GM12878 (cell line): ENCODE measurements at regions not wholly inside any gene's neighbourhood (a gene's known extent, or its start where the extent isn't known, plus 50 kb on each side); places are given as distances from the start of the nearest gene placed in this dataset.

Experiments used
- ATAC-seq: fragments of 200-7000 bp; cut with Tn5 transposase; 3 replicates; pipeline ENCODE4 v1.9.1; 2020; ENCODE audit warnings: mild to moderate bottlenecking, moderate library complexity
- BruUV-seq: library from RNA; stranded (reverse); fragments of 400-500 nt; replicated peaks from 2 replicates; lab custom pipeline; 2021; lab: Mats Ljungman, UMichigan
- CTCF ChIA-PET: fragments of 300-600 bp; sonication (Branson Sonifier 250); formaldehyde crosslinking; extraction: SDS; loops from one replicate; lab custom pipeline; 2021; ENCODE audit warnings: inconsistent platforms; lab: Yijun Ruan, JAX
- POLR2A ChIA-PET: fragments of 350-600 bp; formaldehyde crosslinking; extraction: SDS; loops from one replicate; lab custom pipeline; 2021; ENCODE audit warnings: inconsistent platforms; lab: Charles Lee
- RAD21 ChIA-PET: fragments of 300-600 bp; sonication (Branson Sonifier 250); formaldehyde crosslinking; loops from one replicate; lab custom pipeline; 2023; ENCODE audit warnings: antibody characterized with exemption; ENCODE audit not compliant: unreplicated experiment; lab: Charles Lee
- SMC1A ChIA-PET: fragments of 300-600 bp; sonication (Branson Sonifier 250); formaldehyde crosslinking; loops from one replicate; lab custom pipeline; 2023; ENCODE audit not compliant: unreplicated experiment, uncharacterized antibody; lab: Charles Lee
- DNase-seq: peaks from one replicate; pipeline ENCODE4 v3.0.0-alpha.2; 2011; ENCODE audit warnings: low read depth, low spot score
- FAIRE-seq: peaks from 3 replicates; lab custom pipeline; 2011; peaks lifted over from hg19 to GRCh38; lab: Jason Lieb, UNC
- H2AFZ ChIP-seq: 2 replicates; pipeline ENCODE4 v1.6.0; 2011; ENCODE audit warnings: low read depth, low read length, control low read depth; ENCODE audit not compliant: control insufficient read depth
- H3K27ac ChIP-seq: 2 replicates; pipeline ENCODE4 v1.5.1; 2011; ENCODE audit warnings: control low read depth; ENCODE audit not compliant: control insufficient read depth, insufficient read depth
- H3K27me3 ChIP-seq, 2 experiments: replicated peaks in 1 of 2; 2 replicates each; pipeline versions ENCODE4 v1.6.0 to v1.6.1; 2011; ENCODE audit warnings: low read length in 1 of 2; ENCODE audit not compliant: control insufficient read depth in 2 of 2, insufficient read depth in 2 of 2
- H3K36me3 ChIP-seq, 2 experiments: 2 replicates each; pipeline ENCODE4 v1.5.1; 2011; ENCODE audit warnings: low read length in 1 of 2; ENCODE audit not compliant: control insufficient read depth in 2 of 2, insufficient read depth in 2 of 2
- H3K4me1 ChIP-seq: 2 replicates; pipeline ENCODE4 v1.6.1; 2011; ENCODE audit warnings: mild to moderate bottlenecking, low read length, moderate library complexity, mixed read lengths; ENCODE audit not compliant: control insufficient read depth, insufficient read depth
- H3K4me2 ChIP-seq: 2 replicates; pipeline ENCODE4 v1.6.0; 2011; ENCODE audit warnings: control low read depth; ENCODE audit not compliant: control insufficient read depth, insufficient read depth
- H3K4me3 ChIP-seq: fragments of 200-600 bp; sonication (generic); 2 replicates; pipeline ENCODE4 v1.5.1; 2016
- H3K79me2 ChIP-seq: 2 replicates; pipeline ENCODE4 v1.6.0; 2011; ENCODE audit warnings: low read length; ENCODE audit not compliant: control insufficient read depth, insufficient read depth
- H3K9ac ChIP-seq: 2 replicates; pipeline ENCODE4 v1.8.0; 2011; ENCODE audit warnings: low read length, control low read depth, mixed read lengths; ENCODE audit not compliant: control insufficient read depth, insufficient read depth
- H3K9me3 ChIP-seq: replicated peaks from 3 replicates; pipeline ENCODE4 v1.5.1; 2011; ENCODE audit warnings: mild to moderate bottlenecking, low read length; ENCODE audit not compliant: control insufficient read depth, insufficient read depth
- H4K20me1 ChIP-seq: 2 replicates; pipeline ENCODE4 v1.6.0; 2011; ENCODE audit not compliant: control insufficient read depth, insufficient read depth
- ASH2L ChIP-seq: fragments of 300-600, 200-600 bp; sonication (generic); IDR thresholded peaks from 2 replicates; pipeline ENCODE4 v1.6.1; 2017; ENCODE audit warnings: low read depth, mild to moderate bottlenecking, borderline replicate concordance
- ATF2 ChIP-seq: IDR thresholded peaks from 2 replicates; pipeline ENCODE4 v1.6.1; 2012; ENCODE audit warnings: low read length, inconsistent platforms
- BMI1 ChIP-seq: fragments of 450-650 bp; IDR thresholded peaks from 2 replicates; pipeline ENCODE4 v1.6.1; 2016; ENCODE audit warnings: mild to moderate bottlenecking, moderate library complexity, borderline replicate concordance
- FOXK2 ChIP-seq: fragments of 450-650 bp; IDR thresholded peaks from 2 replicates; pipeline ENCODE4 v1.6.1; 2017; ENCODE audit warnings: mild to moderate bottlenecking, moderate library complexity
- FOXM1 ChIP-seq: IDR thresholded peaks from 2 replicates; pipeline ENCODE4 v1.6.1; 2012; ENCODE audit warnings: low read depth, mild to moderate bottlenecking, inconsistent platforms, low read length, moderate library complexity
- JUND ChIP-seq: IDR thresholded peaks from 2 replicates; pipeline ENCODE4 v1.6.1; 2012; ENCODE audit warnings: low read depth, mild to moderate bottlenecking, low read length, improper control_type of control experiment, moderate library complexity
- KLF5 ChIP-seq: fragments of 450-650 bp; IDR thresholded peaks from 2 replicates; pipeline ENCODE4 v1.6.1; 2014; ENCODE audit warnings: mild to moderate bottlenecking; ENCODE audit not compliant: partially characterized antibody
- MLLT1 ChIP-seq: fragments of 450-650 bp; IDR thresholded peaks from 2 replicates; pipeline ENCODE4 v1.6.1; 2016; ENCODE audit warnings: mild to moderate bottlenecking
- MTA2 ChIP-seq: fragments of 450-650 bp; IDR thresholded peaks from 2 replicates; pipeline ENCODE4 v1.6.1; 2016; ENCODE audit warnings: low read depth, mild to moderate bottlenecking, moderate library complexity
- MYC ChIP-seq: IDR thresholded peaks from 2 replicates; pipeline ENCODE4 v1.6.1; 2011; ENCODE audit warnings: mild to moderate bottlenecking, low read length, moderate library complexity, inconsistent platforms; ENCODE audit not compliant: insufficient read depth, insufficient replicate concordance, insufficient read length, severe bottlenecking
- NFIC ChIP-seq: IDR thresholded peaks from 2 replicates; pipeline ENCODE4 v1.6.1; 2012; ENCODE audit warnings: low read depth, mild to moderate bottlenecking, inconsistent platforms, low read length, moderate library complexity
- NFXL1 ChIP-seq: fragments of 450-650 bp; IDR thresholded peaks from 2 replicates; pipeline ENCODE4 v1.6.1; 2017; ENCODE audit warnings: antibody characterized with exemption, mild to moderate bottlenecking, borderline replicate concordance
- RFX5 ChIP-seq: IDR thresholded peaks from 2 replicates; pipeline ENCODE4 v1.6.1; 2011; ENCODE audit warnings: low read depth, low read length, improper control_type of control experiment
- SMAD5 ChIP-seq: IDR thresholded peaks from 2 replicates; pipeline ENCODE4 v1.6.1; 2016; ENCODE audit warnings: antibody characterized with exemption, low read depth
- SPI1 ChIP-seq: IDR thresholded peaks from 2 replicates; pipeline ENCODE4 v1.6.1; 2011; ENCODE audit warnings: low read depth, mild to moderate bottlenecking, low read length, moderate library complexity, borderline replicate concordance; ENCODE audit not compliant: insufficient read depth
- SRF ChIP-seq, 2 experiments: IDR thresholded peaks; 2 replicates each; pipeline ENCODE4 v1.6.1; 2011; ENCODE audit warnings: low read depth in 2 of 2, low read length in 2 of 2, mild to moderate bottlenecking in 1 of 2, moderate library complexity in 1 of 2
- TAF1 ChIP-seq: IDR thresholded peaks from 2 replicates; pipeline ENCODE4 v1.6.1; 2011; ENCODE audit warnings: mild to moderate bottlenecking, low read depth, low read length, borderline replicate concordance
- TARDBP ChIP-seq: IDR thresholded peaks from 2 replicates; pipeline ENCODE4 v1.6.1; 2016; ENCODE audit warnings: borderline replicate concordance
- TCF12 ChIP-seq: IDR thresholded peaks from 2 replicates; pipeline ENCODE4 v1.6.1; 2011; ENCODE audit warnings: low read depth, mild to moderate bottlenecking, low read length
- WGBS: methylation state at CpG from one replicate; pipeline ENCODE4 v1.1.6; 2016; ENCODE audit warnings: low lambda C conversion rate; ENCODE audit not compliant: insufficient replicate concordance, insufficient coverage; ENCODE audit errors: missing lambda C conversion rate; 5-methylcytosine and 5-hydroxymethylcytosine counted together
- in situ Hi-C: fragments of 300-500 bp; cut with MboI; formaldehyde crosslinking; loops from 9 replicates; pipeline ENCODE4 v1.14.3; 2018; ENCODE audit warnings: mixed read lengths
- intact Hi-C: fragments of 100-400 bp; cut with micrococcal nuclease; formaldehyde crosslinking; loops from one replicate; pipeline ENCODE4 v1.14.2; 2022; ENCODE audit not compliant: unreplicated experiment

GRCh38 chr2:16075045-16076012 lies 135.0 kb downstream of the MYCN start:
- Histone ChIP-seq H3K9ac (no peak overlapping the region), H3K27me3 (no peaks in the 10 kb centered on the region; a peak in 2 of 4 replicates), H4K20me1 (no peaks in the 10 kb centered on the region), H3K4me1 (no peaks in the 10 kb centered on the region), H3K9me3 (no peaks in the 10 kb centered on the region), H3K36me3 (no peaks in the 10 kb centered on the region), H3K27ac (no peak overlapping the region)
- no TSS peak for BruUV-seq
- FAIRE-seq, result no peak
- DNase-seq, result no peak
- ATAC-seq, result no peak
- ChIA-PET CTCF (no interaction called here), POLR2A (no interaction called here), SMC1A (no interaction called here)
- in situ Hi-C loops (no loop called here), intact Hi-C loops (no loop called here)
- TF ChIP-seq BMI1 (no peak), SPI1 (no peak), MLLT1 (no peak), SMAD5 (no peak), SRF (IDR thresholded peaks at IDR 0.05; ENCODE audit: low read depth in 2 of 2, low read length in 2 of 2) (no peak), NFXL1 (no peak), RFX5 (no peak), TARDBP (no peak), TAF1 (no peak), JUND (no peak), ASH2L (no peak), ATF2 (no peak), NFIC (no peak), TCF12 (no peak), KLF5 (no peak), MTA2 (no peak), FOXM1 (no peak), FOXK2 (no peak), MYC (no peak)
- TF ChIP-seq, all 136 proteins: peak for 0
- H3K4me3 ChIP-seq, result no peak overlapping the region
- no peaks in the 10 kb centered on the region for H3K79me2 ChIP-seq
- H3K4me2 ChIP-seq, result no peak overlapping the region
- no peak overlapping the region for H2AFZ ChIP-seq
- RAD21 ChIA-PET, result no interaction called here
- WGBS, result 30% methylated on average over 9 of the region's 9 CpGs
